WTC11 (cell line): ENCODE measurements at regions not wholly inside any gene's neighbourhood (a gene's known extent, or its start where the extent isn't known, plus 50 kb on each side); places are given as distances from the start of the nearest gene placed in this dataset.

Source experiments
- ATAC-seq: fragments of 200-7000 bp; cut with Tn5 transposase; 2 replicates; pipeline ENCODE4 v1.10.0; 2021; ENCODE audit warnings: mild to moderate bottlenecking, moderate library complexity
- CTCF ChIA-PET: fragments of 300-600 bp; sonication (Branson Sonifier 250); formaldehyde crosslinking; loops from one replicate; lab custom pipeline; 2021; ENCODE audit warnings: antibody characterized with exemption; lab: Charles Lee
- POLR2A ChIA-PET: fragments of 350-600 bp; sonication (Branson Sonifier 250); formaldehyde crosslinking; loops from one replicate; lab custom pipeline; 2021; ENCODE audit warnings: antibody characterized with exemption; lab: Charles Lee
- DNase-seq: peaks from one replicate; pipeline ENCODE4 v3.0.0; 2021; ENCODE audit warnings: low spot score
- H3K27ac Mint-ChIP-seq: 2 replicates; pipeline ENCODE4 v1.8.0; 2021; ENCODE audit warnings: mixed read lengths
- H3K27me3 Mint-ChIP-seq: 2 replicates; pipeline ENCODE4 v1.8.0; 2021; ENCODE audit warnings: low read depth, mild to moderate bottlenecking, moderate library complexity, mixed read lengths
- H3K36me3 Mint-ChIP-seq: 2 replicates; pipeline ENCODE4 v1.8.0; 2021; ENCODE audit warnings: mixed read lengths
- H3K4me1 Mint-ChIP-seq: 2 replicates; pipeline ENCODE4 v1.8.0; 2022; ENCODE audit warnings: mixed read lengths
- H3K4me3 Mint-ChIP-seq: 2 replicates; pipeline ENCODE4 v1.8.0; 2021; ENCODE audit warnings: mild to moderate bottlenecking, moderate library complexity, mixed read lengths
- H3K9me3 Mint-ChIP-seq: 2 replicates; pipeline ENCODE4 v1.8.0; 2021; ENCODE audit warnings: mixed read lengths
- CREM ChIP-seq: sonication (generic); formaldehyde crosslinking; IDR thresholded peaks from 2 replicates; pipeline ENCODE4 v1.8.1; 2022; ENCODE audit warnings: mild to moderate bottlenecking, missing genetic modification reagents, moderate library complexity
- ELF4 ChIP-seq: sonication (generic); formaldehyde crosslinking; IDR thresholded peaks from 2 replicates; pipeline ENCODE4 v1.8.1; 2022; ENCODE audit warnings: low read depth, mild to moderate bottlenecking, moderate library complexity, missing genetic modification reagents
- EMX1 ChIP-seq: fragments of 250-450 bp; sonication (Bioruptor Pico); IDR thresholded peaks from 2 replicates; pipeline ENCODE4 v1.8.0; 2021; ENCODE audit warnings: mild to moderate bottlenecking
- FOXK1 ChIP-seq: sonication (generic); formaldehyde crosslinking; IDR thresholded peaks from 2 replicates; pipeline ENCODE4 v1.8.0; 2022; ENCODE audit warnings: mild to moderate bottlenecking, moderate library complexity, missing genetic modification reagents
- GTF2I ChIP-seq: fragments of 250-450 bp; sonication (Bioruptor Pico); conservative IDR thresholded peaks from 2 replicates; pipeline ENCODE4 v1.4.0; 2021; ENCODE audit warnings: mild to moderate bottlenecking
- JAZF1 ChIP-seq: fragments of 250-450 bp; sonication (Bioruptor Pico); IDR thresholded peaks from 2 replicates; pipeline ENCODE4 v1.9.0; 2021; ENCODE audit warnings: moderate library complexity, mild to moderate bottlenecking, inconsistent platforms
- JUN ChIP-seq: sonication (generic); formaldehyde crosslinking; IDR thresholded peaks from 2 replicates; pipeline ENCODE4 v1.8.0; 2023; ENCODE audit warnings: mild to moderate bottlenecking, missing genetic modification reagents
- NR1H2 ChIP-seq: sonication (generic); formaldehyde crosslinking; IDR thresholded peaks from 2 replicates; pipeline ENCODE4 v1.9.0; 2021; ENCODE audit warnings: mild to moderate bottlenecking, moderate library complexity, missing genetic modification reagents
- OVOL2 ChIP-seq: fragments of 250-450 bp; sonication (Bioruptor Pico); IDR thresholded peaks from 2 replicates; pipeline ENCODE4 v1.9.0; 2021; ENCODE audit warnings: mild to moderate bottlenecking, borderline replicate concordance
- ZNF121 ChIP-seq: sonication (generic); formaldehyde crosslinking; IDR thresholded peaks from 2 replicates; pipeline ENCODE4 v1.8.0; 2023; ENCODE audit warnings: missing genetic modification reagents
- ZNF219 ChIP-seq: sonication (generic); formaldehyde crosslinking; IDR thresholded peaks from 2 replicates; pipeline ENCODE4 v1.8.0; 2023; ENCODE audit warnings: missing genetic modification reagents, mild to moderate bottlenecking, borderline replicate concordance
- ZNF263 ChIP-seq: sonication (generic); formaldehyde crosslinking; IDR thresholded peaks from 2 replicates; pipeline ENCODE4 v1.8.1; 2022; ENCODE audit warnings: low read depth, mild to moderate bottlenecking, moderate library complexity, missing genetic modification reagents
- ZNF423 ChIP-seq: fragments of 250-450 bp; sonication (Bioruptor Pico); IDR thresholded peaks from 2 replicates; pipeline ENCODE4 v2.1.2; 2022; ENCODE audit warnings: mild to moderate bottlenecking, moderate library complexity
- TF ChIP-seq, protein P1 (sequence below): sonication (generic); formaldehyde crosslinking; IDR thresholded peaks from 2 replicates; pipeline ENCODE4 v1.8.0; 2023; ENCODE audit warnings: mild to moderate bottlenecking, missing genetic modification reagents
- TF ChIP-seq, protein P2 (sequence below): sonication (generic); formaldehyde crosslinking; IDR thresholded peaks from 2 replicates; pipeline ENCODE4 v1.8.1; 2022; ENCODE audit warnings: low read depth, missing genetic modification reagents, borderline replicate concordance
- TF ChIP-seq, protein P3 (sequence below): sonication (generic); formaldehyde crosslinking; IDR thresholded peaks from 2 replicates; pipeline ENCODE4 v1.8.0; 2022; ENCODE audit warnings: mild to moderate bottlenecking, missing genetic modification reagents
- TF ChIP-seq, protein P4 (sequence below): sonication (generic); formaldehyde crosslinking; IDR thresholded peaks from 2 replicates; pipeline ENCODE4 v1.8.0; 2023; ENCODE audit warnings: missing genetic modification reagents
- TF ChIP-seq, protein P5 (sequence below): fragments of 250-450 bp; sonication (Bioruptor Pico); IDR thresholded peaks from 2 replicates; pipeline ENCODE4 v1.8.0; 2021; ENCODE audit warnings: mild to moderate bottlenecking
- TF ChIP-seq, protein P6 (sequence below): sonication (generic); formaldehyde crosslinking; IDR thresholded peaks from 2 replicates; pipeline ENCODE4 v1.8.0; 2022; ENCODE audit warnings: mild to moderate bottlenecking, missing genetic modification reagents
- TF ChIP-seq, protein P7 (sequence below): fragments of 200-600 bp; IDR thresholded peaks from 2 replicates; pipeline ENCODE4 v1.8.0; 2022; ENCODE audit warnings: antibody characterized with exemption
- TF ChIP-seq, protein P8 (sequence below): sonication (generic); formaldehyde crosslinking; IDR thresholded peaks from 2 replicates; pipeline ENCODE4 v1.8.1; 2022; ENCODE audit warnings: mild to moderate bottlenecking, missing genetic modification reagents, moderate library complexity, borderline replicate concordance

DNA sequence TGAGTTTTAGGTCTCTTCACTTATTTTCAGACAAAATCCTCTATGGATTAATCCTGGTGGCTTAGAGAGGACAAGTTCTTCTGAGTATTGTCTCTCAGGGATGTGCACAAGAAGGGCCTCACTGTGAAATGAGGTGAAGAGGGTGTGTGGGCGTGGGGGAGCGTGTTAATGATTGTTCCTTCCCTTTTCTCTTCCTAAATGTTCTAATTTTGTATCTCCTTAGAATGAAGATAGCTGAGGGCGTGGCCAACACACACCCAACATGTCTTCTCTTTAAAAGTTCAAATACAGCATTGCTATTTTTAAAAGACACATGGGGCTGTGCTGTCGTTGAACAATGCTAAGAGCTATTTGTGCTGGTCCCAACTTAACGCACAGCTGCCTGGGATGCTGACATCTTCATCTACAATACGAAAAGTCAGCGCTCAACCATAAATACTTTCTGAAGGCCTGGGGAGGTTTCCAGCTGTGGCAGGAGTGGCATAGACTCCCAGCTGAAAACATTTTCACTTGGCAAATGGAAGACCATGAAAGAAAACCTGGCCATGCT lies 135.9 kb downstream of the JCAD start (continued):
- TF ChIP-seq, protein P1, sequence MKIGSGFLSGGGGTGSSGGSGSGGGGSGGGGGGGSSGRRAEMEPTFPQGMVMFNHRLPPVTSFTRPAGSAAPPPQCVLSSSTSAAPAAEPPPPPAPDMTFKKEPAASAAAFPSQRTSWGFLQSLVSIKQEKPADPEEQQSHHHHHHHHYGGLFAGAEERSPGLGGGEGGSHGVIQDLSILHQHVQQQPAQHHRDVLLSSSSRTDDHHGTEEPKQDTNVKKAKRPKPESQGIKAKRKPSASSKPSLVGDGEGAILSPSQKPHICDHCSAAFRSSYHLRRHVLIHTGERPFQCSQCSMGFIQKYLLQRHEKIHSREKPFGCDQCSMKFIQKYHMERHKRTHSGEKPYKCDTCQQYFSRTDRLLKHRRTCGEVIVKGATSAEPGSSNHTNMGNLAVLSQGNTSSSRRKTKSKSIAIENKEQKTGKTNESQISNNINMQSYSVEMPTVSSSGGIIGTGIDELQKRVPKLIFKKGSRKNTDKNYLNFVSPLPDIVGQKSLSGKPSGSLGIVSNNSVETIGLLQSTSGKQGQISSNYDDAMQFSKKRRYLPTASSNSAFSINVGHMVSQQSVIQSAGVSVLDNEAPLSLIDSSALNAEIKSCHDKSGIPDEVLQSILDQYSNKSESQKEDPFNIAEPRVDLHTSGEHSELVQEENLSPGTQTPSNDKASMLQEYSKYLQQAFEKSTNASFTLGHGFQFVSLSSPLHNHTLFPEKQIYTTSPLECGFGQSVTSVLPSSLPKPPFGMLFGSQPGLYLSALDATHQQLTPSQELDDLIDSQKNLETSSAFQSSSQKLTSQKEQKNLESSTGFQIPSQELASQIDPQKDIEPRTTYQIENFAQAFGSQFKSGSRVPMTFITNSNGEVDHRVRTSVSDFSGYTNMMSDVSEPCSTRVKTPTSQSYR, result no peak
- TF ChIP-seq ZNF121 (CRISPR knock-in tag), result no peak
- no peak for TF ChIP-seq ZNF263 (CRISPR knock-in tag)
- TF ChIP-seq FOXK1 (CRISPR knock-in tag), result no peak
- no peak for TF ChIP-seq JAZF1
- TF ChIP-seq JUN (CRISPR knock-in tag), result no peak
- TF ChIP-seq, protein P2, sequence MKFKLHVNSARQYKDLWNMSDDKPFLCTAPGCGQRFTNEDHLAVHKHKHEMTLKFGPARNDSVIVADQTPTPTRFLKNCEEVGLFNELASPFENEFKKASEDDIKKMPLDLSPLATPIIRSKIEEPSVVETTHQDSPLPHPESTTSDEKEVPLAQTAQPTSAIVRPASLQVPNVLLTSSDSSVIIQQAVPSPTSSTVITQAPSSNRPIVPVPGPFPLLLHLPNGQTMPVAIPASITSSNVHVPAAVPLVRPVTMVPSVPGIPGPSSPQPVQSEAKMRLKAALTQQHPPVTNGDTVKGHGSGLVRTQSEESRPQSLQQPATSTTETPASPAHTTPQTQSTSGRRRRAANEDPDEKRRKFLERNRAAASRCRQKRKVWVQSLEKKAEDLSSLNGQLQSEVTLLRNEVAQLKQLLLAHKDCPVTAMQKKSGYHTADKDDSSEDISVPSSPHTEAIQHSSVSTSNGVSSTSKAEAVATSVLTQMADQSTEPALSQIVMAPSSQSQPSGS, result no peak
- TF ChIP-seq, protein P3, sequence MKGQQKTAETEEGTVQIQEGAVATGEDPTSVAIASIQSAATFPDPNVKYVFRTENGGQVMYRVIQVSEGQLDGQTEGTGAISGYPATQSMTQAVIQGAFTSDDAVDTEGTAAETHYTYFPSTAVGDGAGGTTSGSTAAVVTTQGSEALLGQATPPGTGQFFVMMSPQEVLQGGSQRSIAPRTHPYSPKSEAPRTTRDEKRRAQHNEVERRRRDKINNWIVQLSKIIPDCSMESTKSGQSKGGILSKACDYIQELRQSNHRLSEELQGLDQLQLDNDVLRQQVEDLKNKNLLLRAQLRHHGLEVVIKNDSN (CRISPR knock-in tag), result no peak
- TF ChIP-seq, protein P4, sequence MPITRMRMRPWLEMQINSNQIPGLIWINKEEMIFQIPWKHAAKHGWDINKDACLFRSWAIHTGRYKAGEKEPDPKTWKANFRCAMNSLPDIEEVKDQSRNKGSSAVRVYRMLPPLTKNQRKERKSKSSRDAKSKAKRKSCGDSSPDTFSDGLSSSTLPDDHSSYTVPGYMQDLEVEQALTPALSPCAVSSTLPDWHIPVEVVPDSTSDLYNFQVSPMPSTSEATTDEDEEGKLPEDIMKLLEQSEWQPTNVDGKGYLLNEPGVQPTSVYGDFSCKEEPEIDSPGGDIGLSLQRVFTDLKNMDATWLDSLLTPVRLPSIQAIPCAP (CRISPR knock-in tag), result no peak
- no peak for TF ChIP-seq EMX1 (CRISPR knock-in tag)

DNA sequence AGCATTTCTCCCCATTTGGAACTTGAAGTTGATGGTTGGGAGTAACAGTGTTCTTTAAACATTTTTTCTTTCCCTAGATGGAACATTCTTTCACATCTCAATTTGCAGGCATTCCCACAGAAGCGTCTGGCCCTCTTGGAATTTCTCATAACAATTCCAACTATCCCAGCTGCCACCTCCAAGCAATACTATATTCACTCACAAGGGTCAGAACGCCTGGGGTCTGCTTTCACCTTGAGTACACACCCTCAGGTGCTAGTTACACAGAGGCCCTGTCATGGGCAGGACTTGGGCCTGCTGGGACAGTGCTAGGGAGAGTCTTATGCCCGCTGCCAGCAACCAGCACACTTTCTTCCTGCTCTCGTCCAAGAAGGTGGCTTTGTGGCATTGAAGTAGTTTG lies 136.5 kb downstream of the JCAD start:
- TF ChIP-seq, protein P5, sequence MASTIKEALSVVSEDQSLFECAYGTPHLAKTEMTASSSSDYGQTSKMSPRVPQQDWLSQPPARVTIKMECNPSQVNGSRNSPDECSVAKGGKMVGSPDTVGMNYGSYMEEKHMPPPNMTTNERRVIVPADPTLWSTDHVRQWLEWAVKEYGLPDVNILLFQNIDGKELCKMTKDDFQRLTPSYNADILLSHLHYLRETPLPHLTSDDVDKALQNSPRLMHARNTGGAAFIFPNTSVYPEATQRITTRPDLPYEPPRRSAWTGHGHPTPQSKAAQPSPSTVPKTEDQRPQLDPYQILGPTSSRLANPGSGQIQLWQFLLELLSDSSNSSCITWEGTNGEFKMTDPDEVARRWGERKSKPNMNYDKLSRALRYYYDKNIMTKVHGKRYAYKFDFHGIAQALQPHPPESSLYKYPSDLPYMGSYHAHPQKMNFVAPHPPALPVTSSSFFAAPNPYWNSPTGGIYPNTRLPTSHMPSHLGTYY (CRISPR knock-in tag), result no peak
- ATAC-seq (no peak), DNase-seq (no peak)
- POLR2A ChIA-PET, result no interaction called here
- H3K9me3 Mint-ChIP-seq, result no peaks in the 10 kb centered on the region
- peaks cover 28% of the 10 kb centered on the region for H3K4me1 Mint-ChIP-seq
- H3K27me3 Mint-ChIP-seq, result no peaks in the 10 kb centered on the region; the same call in 1 of the 2 replicates
- no peak overlapping the region for H3K27ac Mint-ChIP-seq
- CTCF ChIA-PET, result no interaction called here
- H3K36me3 Mint-ChIP-seq, result no peaks in the 10 kb centered on the region
- no peak overlapping the region for H3K4me3 Mint-ChIP-seq

DNA sequence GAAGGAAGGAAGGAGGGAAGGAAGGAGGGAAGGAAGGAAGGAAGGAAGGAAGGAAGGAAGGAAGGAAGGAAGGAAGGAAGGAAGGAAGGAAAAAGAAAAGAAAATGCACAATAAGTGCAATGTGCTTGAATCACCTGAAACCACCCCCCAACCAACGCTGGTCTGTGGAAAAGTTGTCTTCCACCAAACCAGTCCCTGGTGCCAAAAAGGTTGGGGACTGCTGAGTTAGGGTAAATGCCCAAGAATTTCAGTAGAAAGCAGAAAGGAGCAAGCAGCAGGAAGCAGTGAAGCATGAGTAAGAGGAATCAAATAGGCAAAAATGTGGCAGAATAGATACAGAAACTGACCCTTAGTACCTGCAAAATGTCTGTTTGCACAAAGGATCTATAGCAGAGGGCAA lies 137.2 kb downstream of the JCAD start:
- ATAC-seq (no peak), DNase-seq (no peak)
- Mint-ChIP-seq H3K4me3 (no peak overlapping the region), H3K27ac (no peak overlapping the region), H3K9me3 (no peaks in the 10 kb centered on the region), H3K27me3 (no peaks in the 10 kb centered on the region; the same call in 1 of the 2 replicates), H3K36me3 (no peaks in the 10 kb centered on the region), H3K4me1 (peaks cover 28% of the 10 kb centered on the region)
- CTCF ChIA-PET, result no interaction called here
- POLR2A ChIA-PET, result no interaction called here
- no peak for TF ChIP-seq OVOL2 (CRISPR knock-in tag)
- TF ChIP-seq, protein P6, sequence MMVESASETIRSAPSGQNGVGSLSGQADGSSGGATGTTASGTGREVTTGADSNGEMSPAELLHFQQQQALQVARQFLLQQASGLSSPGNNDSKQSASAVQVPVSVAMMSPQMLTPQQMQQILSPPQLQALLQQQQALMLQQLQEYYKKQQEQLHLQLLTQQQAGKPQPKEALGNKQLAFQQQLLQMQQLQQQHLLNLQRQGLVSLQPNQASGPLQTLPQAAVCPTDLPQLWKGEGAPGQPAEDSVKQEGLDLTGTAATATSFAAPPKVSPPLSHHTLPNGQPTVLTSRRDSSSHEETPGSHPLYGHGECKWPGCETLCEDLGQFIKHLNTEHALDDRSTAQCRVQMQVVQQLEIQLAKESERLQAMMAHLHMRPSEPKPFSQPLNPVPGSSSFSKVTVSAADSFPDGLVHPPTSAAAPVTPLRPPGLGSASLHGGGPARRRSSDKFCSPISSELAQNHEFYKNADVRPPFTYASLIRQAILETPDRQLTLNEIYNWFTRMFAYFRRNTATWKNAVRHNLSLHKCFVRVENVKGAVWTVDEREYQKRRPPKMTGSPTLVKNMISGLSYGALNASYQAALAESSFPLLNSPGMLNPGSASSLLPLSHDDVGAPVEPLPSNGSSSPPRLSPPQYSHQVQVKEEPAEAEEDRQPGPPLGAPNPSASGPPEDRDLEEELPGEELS (CRISPR knock-in tag), result no peak
- TF ChIP-seq GTF2I (CRISPR knock-in tag), result no peak
- no peak for TF ChIP-seq ZNF423 (CRISPR knock-in tag)
- TF ChIP-seq NR1H2 (CRISPR knock-in tag), result no peak
- TF ChIP-seq, protein P7, sequence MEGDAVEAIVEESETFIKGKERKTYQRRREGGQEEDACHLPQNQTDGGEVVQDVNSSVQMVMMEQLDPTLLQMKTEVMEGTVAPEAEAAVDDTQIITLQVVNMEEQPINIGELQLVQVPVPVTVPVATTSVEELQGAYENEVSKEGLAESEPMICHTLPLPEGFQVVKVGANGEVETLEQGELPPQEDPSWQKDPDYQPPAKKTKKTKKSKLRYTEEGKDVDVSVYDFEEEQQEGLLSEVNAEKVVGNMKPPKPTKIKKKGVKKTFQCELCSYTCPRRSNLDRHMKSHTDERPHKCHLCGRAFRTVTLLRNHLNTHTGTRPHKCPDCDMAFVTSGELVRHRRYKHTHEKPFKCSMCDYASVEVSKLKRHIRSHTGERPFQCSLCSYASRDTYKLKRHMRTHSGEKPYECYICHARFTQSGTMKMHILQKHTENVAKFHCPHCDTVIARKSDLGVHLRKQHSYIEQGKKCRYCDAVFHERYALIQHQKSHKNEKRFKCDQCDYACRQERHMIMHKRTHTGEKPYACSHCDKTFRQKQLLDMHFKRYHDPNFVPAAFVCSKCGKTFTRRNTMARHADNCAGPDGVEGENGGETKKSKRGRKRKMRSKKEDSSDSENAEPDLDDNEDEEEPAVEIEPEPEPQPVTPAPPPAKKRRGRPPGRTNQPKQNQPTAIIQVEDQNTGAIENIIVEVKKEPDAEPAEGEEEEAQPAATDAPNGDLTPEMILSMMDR, result no peak
- TF ChIP-seq CREM (CRISPR knock-in tag), result no peak
- TF ChIP-seq ELF4 (CRISPR knock-in tag), result no peak
- TF ChIP-seq, protein P8, sequence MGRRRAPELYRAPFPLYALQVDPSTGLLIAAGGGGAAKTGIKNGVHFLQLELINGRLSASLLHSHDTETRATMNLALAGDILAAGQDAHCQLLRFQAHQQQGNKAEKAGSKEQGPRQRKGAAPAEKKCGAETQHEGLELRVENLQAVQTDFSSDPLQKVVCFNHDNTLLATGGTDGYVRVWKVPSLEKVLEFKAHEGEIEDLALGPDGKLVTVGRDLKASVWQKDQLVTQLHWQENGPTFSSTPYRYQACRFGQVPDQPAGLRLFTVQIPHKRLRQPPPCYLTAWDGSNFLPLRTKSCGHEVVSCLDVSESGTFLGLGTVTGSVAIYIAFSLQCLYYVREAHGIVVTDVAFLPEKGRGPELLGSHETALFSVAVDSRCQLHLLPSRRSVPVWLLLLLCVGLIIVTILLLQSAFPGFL (CRISPR knock-in tag), result no peak
- no peak for TF ChIP-seq ZNF219 (CRISPR knock-in tag)
